OCI-LY7 (cell line): ENCODE measurements at regions not wholly inside any gene's neighbourhood (a gene's known extent, or its start where the extent isn't known, plus 50 kb on each side); places are given as distances from the start of the nearest gene placed in this dataset.

Experiments
- CTCF ChIP-seq: fragments of 200-600 bp; sonication (generic); conservative IDR thresholded peaks from 2 replicates; pipeline ENCODE4 v1.5.1; 2014; ENCODE audit warnings: mild to moderate bottlenecking, antibody characterized with exemption, low read length, moderate library complexity, mixed read lengths
- EZH2phosphoT487 ChIP-seq: fragments of 200-600 bp; sonication (generic); IDR thresholded peaks from 2 replicates; pipeline ENCODE4 v1.6.1; 2018; ENCODE audit warnings: low read depth, borderline replicate concordance, mild to moderate bottlenecking, mixed run types, antibody characterized with exemption, low read length, moderate library complexity, mixed read lengths

DNA sequence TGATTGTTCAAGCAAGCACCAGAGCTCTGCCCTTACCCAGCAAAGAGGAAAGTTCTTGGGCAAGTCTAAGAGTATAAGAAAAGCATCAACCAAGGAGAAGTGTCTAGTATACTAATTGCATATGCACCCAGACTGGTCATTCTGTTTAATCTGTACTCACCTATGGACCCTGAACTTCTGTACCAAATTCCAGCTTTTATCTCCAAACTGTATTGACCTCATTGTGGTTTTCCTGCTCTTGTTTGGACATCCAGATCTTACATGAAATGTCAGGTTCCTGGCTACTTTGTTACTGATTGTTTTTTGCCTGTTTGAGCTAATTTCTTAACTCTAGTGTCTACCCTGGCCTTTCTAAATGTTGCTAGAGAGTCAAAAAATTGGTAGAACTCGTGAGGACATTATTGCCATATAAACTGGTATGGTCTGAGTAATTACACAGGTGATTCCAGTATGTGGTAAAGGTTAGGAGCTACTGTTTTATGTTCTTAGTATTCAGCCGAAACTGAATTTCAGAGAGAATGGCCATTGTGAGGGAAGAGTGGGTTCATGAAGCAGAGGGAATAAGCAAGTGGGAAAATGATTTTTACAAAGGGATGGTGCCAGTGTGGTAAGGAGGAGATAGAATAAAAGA is 146.3 kb downstream of the HNMT start:
- no peak for TF ChIP-seq CTCF
- TF ChIP-seq EZH2phosphoT487: no peak
